HG03354 (cell line): ENCODE measurements at regions not wholly inside any gene's neighbourhood (a gene's known extent, or its start where the extent isn't known, plus 50 kb on each side); places are given as distances from the start of the nearest gene placed in this dataset.

ENCODE experiments used
- ATAC-seq: cut with Tn5 transposase; IDR thresholded peaks from one replicate; pipeline ENCODE4 v1.9.1; 2021; ENCODE audit warnings: mild to moderate bottlenecking; ENCODE audit not compliant: unreplicated experiment, poor library complexity, severe bottlenecking

DNA sequence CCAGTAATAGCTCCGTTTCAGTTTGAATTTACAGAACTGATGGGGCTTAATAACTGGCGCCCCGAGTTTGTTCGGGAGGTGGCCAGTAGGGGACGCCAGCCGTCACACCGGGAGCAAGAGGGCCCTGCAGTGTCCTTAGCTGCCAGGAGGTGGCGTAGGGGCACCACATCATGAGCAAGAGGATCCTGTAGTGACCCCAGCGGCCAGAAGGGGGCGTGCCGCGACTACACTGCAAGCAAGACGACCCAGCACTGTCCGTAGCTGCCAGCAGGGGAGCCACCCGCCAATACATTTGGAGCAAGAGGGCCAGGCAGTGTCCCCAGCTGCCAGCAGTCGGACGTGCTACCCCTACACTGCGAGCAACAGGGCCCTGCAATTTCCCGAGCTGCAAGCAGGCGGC is 663.7 kb upstream of the B3GAT1 start:
- ATAC-seq: peak; percentile 81

DNA sequence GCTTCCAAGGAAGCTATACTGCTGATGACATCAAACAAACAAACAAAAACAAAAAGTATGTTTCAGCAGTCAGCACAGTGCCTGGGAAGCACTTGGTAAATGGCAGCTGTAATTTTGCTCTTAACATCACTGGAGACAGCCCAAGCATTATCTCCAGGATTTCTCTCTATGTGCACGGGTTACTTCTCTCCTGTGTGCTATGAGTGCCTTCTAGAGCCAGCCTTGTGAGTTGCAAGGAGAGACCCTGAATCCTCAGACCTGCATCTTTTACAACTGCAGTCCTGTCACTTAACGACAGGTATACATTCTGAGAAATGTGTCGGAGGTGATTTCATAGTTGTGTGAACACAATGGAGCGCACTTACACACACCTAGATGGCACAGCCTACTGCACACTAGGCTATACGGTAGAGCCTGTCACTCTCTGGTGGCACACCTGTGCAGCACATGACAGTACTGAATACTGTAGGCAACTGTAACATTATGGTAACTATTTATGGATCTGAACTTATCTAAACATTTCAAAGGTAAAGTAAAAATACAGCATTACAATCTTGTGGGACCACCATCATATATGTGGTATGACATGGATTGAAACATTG is 662.5 kb upstream of the B3GAT1 start:
- no peak for ATAC-seq

DNA sequence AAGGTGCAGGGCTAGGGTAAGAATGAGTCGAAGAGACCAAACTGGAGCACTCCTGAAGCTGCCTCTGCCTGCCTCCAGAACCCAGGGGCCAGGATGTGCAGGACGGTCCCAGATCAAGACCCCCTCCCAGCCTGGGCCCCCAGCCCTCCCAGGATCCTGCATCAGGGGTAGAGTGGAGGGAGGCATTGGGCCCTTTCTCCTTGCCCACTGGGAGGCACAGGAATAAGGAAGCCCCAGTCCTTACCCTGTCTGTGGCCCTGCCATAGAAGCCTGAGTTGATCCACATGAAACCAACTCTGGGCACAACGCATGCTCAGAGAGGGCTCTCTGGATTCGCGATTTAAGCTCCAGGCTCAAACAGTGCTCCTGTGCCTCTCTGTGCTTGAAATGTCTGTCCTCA is 661.8 kb upstream of the B3GAT1 start:
- ATAC-seq: no peak

DNA sequence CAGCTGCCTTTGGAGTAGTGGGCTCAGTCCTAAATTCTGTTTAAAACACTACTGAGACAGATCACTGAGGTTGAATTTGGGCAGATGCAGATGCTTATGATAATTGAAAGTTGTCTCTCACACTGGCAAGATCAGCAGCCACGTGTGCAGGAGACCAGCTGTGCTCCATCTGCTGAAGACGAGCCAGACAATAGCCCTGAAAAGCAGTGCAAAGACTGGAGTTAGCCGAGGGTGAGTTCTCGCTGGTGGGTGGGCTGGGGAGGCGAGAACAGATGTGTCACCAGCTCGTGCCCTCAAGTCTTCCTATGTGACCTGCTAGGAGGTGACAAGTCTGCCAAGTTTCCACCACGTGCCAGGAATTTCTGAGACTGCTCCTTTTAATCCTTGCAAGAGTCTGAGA is 661.3 kb upstream of the B3GAT1 start:
- no peak for ATAC-seq

DNA sequence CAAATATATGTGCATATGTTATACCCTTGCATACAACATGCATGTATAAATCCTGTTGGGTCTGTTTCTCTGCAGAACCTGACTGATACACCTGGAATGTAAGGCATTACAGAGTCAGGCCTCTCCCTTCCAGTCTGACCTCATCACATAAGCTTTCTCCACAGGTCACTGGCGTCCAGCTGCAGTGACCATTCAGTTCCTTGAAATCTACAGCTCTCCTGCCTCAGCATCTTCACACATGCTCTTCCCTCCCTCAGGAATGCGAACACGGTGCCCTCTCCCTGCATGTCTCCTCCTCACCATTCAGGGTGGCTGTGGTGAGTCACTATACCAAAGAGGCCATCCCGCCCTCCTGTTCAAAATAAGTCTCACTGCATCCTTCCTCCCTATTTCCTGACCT is 657.8 kb upstream of the B3GAT1 start:
- no peak for ATAC-seq

DNA sequence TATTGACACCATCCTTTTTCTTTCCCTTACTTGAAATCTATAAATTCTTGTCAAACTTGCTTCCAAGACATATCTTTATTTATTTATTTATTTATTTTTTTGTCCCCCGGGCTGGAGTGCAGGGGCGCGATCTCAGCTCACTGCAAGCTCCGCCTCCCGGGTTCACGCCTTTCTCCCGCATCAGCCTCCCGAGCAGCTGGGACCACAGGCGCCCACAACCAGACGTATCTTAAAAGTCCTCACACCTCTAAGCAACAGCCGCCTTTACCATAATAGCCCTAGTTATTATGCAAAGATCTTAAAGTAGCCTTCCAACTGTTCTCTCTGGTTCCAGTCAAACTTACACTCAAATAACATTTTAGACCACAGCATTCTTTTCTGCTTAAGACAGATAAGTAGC is 657.0 kb upstream of the B3GAT1 start:
- ATAC-seq: no peak

DNA sequence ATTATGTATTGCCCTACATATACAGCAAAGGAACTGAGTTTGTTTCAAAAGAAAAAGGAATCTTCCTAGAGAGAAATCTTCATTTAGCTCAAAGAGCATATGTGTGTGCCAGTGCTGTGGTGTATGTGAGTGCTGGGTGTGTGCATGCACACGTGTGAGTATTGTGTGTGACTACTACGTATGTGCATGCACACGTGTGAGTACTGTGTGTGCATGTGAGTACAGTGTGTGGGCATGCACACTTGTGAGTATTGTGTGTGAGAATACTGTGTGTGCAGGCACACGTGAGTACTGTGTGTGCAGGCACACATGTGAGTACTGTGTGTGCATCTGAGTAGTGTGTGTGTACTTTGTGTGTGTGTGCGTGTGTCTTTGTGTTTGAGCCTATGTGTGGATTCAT is 651.0 kb upstream of the B3GAT1 start:
- no peak for ATAC-seq

DNA sequence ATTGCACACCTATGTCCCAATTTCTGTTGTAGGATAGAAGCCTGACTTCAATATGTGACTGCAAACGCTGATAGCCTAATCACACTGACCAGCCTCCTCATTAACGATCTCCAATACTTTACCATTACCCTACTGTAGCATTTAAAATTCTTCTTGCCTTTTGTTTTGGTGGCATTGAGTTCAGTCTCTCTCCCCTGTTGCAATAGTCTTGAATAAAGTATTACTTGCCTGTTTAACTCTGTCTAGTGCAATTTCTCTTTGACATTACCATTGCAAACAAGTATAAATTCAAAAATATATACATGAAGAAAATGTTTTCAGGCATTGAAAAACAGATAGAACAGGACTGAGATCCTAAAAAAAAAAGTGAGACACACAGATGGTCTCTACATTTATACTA is 649.1 kb upstream of the B3GAT1 start:
- no peak for ATAC-seq

DNA sequence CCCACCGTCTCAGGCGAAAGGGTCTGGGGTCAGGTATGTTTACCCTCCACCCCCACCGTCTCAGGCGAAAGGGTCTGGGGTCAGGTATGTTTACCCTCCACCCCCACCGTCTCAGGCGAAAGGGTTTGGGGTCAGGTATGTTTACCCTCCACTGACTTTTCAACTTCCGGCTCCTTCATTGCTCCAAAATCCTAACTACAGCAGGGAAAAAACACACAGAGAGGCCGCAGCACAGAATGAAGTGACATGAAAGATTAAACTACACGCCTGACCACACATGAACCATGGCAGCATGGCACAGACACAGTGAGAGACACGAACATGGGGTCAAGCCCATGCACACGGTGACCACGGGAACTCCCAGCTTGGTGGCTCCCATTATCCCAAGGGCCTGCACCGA is 634.9 kb upstream of the B3GAT1 start:
- ATAC-seq: no peak

DNA sequence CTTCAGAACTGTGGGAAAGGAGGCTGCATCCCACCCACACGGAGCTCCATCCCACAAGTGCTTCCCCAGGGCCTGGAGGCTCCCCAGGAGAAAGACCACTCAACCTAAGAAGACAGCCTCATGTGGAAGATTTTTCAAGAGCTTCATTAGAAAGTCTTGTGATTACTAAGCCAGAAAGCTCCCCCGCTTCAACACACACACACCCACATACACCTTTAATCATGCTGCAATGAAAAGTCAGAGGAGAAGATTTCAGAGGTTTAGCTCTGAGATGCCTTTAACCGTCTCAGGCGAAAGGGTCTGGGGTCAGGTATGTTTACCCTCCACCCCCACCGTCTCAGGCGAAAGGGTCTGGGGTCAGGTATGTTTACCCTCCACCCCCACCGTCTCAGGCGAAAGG is 634.5 kb upstream of the B3GAT1 start:
- no peak for ATAC-seq

DNA sequence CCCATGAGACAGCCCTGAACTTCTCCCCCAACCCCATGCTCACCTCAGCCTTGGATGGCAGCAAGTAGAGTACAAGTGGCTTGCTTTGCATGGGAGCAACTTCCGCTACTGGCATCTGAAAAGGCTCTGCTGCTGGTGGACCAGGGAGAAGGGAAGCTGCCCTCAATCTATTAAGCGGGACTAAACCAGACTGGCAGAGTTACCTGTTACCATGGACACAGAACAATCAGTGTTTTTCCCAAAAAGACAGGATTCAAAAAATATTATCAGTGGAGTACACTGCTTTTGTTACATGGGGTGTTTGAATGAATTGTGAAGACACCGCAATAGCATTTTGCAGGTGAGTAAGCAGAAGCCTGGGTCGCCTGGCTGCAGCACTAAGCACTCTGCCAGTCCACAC is 631.4 kb upstream of the B3GAT1 start:
- ATAC-seq: no peak

DNA sequence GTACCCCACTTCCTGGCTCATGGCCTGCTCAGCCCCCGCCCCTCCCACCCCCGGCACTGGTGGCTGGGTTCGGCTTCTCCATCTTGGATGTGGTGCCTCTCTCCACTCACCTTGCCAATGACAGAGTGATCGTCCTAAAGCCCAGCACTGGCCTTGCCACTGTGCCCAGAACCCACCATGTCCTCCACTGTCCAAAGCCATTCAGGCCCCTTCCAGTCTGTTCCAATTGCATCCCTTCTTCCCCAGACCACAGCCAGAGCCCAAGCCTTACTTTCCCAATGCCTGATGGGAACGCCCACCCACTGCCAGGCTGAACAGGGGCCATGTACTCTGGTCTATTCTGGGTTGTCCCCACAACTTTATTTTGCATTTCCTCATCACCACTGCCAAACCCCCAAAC is 625.8 kb upstream of the B3GAT1 start:
- no peak for ATAC-seq

DNA sequence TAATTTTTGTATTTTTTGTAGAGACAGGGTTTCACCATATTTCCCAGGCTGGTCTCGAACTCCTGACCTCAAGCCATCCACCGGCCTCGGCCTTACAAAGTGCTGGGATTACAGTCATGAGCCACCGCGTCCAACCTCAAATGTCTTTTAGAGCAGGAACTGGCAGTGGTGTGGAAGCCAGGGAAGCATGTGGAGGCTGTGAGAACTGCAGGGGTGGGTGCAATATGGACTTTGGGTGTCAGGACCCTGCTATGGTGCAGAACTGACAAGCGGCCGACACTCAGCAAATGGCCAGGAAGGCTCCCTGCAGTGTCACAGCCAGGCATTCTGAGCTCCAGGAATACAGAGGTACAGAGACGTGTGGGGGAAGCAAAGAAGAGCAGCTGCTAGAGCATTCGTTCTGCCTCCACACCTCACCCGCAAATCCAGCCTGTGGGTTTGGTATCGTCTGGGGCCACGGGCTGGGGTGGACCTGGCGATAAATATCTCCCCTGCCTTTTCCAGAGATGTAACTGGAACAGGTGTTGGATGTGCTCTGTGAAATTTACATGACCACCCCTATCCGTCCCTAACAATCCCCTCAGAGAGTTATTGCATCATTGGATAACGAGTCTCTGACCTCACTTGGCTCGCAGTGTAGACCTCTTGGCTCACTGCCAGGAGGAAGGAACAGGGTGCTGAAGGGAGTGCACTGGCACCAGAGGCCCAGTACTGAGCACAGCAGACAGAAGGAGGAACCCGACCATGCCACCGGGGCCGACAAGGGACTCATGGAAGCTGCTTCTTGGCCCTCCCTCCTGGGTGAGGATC is 624.7 kb upstream of the B3GAT1 start:
- no peak for ATAC-seq

DNA sequence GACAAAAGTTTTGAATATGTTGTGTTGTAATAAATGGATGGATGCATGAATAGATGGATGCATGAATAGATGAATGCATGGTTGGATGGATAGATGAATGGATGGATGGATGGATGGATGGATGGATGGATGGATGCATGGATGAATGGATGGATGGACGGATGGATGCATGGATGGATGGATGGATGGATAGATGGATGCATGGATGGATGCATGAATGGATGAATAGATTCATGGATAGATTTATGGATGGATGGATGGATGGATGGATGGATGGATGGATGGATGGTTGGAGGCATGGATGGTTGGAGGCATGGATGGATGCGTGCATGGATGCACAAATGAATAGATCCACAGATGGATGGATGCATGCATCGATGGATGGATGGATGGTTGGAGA is 623.2 kb upstream of the B3GAT1 start:
- ATAC-seq: no peak

DNA sequence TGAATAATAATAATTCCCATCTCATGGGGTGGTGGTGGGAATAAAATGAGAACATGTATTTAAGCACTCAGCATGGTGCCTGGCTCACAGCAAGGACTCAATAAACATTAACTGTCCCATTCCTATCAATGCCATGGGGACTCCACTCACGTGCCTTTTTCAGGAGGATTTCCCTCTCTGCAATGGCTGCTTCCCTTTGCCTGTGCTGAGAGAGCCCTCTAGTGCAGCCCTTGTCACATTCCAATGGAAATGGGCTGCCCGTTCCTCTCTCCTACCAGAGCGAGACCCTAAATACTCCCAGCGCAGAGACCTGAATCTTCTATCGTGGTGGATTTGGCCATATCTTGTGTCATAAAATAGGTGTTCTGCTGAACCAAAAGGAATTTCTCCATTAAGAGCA is 621.5 kb upstream of the B3GAT1 start:
- no peak for ATAC-seq

DNA sequence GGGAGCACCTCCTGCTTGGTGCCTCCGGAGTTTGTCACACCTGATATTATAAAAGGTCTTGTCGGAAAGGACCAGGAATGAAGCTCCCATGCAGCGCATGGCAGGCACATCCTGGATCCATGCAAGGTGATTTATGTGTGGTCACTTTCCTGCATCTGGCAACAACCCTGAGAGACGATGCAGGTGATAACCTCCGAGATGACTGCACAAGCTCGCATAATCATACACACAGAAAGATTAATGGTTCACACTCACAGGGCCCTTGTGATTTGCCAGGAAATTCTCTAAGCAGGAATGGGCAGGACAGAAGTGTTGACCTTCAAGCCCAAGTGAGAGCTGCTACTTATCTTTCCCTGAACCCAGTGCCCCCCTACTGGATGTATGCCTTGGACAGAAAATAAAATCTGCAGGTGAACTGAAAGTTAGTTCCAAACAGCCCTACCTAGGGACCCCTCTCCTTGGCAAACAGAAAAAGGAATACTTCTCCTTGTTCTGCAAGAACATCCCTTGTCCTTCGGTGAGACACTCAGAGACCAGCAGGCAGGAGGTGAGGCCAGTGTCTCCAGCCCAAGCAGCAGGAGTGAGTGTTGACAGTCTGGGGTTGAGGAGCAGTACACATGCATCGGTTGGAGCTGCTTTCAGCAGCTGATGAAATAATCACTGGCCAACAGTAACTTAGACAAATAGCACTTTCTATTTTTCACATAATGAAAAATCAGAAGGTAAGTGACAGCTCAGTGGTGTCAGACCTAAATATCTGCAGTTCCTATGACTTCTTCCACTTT is 619.4 kb upstream of the B3GAT1 start:
- ATAC-seq: no peak

DNA sequence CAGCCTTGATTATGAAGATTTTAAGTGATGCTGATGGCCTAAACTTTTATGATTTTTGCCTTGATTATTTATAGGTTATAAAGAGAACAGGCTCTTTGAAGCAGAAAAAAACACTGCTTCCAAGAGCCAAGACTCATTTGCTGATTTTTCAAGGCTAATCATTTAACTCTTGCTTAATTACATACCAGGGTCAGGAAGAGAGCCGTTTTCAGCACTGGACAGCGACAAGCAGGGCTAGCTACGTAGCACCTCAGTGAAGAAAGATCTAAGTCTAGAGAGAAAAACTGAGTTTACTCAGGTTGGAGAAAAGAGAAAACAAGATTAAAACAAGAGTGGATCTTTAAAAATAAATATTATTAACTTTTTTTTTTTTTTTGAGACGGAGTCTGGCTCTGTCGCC is 615.4 kb upstream of the B3GAT1 start:
- no peak for ATAC-seq

DNA sequence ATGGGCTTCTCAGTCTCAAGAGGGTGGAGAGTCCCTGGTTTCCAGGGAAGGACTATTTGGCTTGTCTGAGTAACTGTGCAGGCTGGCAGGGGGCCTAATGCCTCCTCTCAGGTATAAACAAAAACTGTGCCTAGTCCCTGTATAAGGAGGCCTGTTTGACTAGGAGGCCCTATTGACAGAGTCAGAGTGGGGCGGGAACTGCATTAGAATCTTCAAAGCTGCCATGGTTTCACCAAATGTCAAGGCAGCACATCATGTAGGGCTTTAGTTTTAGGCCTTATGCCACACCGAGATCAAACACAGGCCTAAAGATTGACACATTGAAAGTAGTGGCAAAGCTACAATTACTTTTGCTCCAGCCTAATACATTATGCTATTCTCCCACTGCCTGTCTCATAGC is 611.5 kb upstream of the B3GAT1 start:
- no peak for ATAC-seq

DNA sequence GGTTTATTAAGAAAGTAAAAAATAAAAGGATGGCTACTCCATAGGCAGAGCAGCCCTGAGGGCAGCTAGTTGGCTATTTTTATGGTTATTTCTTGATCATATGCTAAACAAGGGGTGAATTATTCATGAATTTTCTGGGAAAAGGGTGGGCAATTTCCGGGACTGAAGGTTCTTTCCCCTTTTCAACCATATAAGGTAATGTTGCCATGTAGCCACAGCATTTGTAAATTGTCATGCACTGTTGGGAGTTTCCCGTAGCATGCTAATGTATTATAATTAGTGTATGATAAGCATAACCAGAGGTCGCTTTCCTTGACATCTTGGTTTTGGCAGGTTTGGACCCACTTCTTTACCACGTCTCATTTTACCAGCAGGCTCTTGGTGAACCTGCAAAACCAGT is 610.4 kb upstream of the B3GAT1 start:
- ATAC-seq: no peak

DNA sequence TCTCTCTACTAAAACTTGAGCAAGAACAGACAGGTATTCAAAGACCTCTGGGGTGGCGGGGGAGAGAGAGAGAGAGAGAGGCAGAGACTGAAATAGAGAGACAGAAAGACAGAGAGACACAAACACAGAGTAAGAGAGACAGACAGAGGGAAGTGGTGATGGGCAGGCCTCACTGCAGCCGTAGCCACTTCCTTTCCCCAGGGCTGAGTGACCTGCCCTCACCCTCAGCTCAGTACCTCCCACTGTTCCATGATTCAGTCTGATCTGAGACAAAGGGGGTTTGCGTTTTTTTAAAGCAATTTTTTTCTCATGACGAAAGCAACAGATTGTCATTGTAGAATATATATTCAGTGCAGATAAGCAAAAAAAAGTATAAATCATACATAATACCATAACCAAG is 607.9 kb upstream of the B3GAT1 start:
- ATAC-seq: no peak

DNA sequence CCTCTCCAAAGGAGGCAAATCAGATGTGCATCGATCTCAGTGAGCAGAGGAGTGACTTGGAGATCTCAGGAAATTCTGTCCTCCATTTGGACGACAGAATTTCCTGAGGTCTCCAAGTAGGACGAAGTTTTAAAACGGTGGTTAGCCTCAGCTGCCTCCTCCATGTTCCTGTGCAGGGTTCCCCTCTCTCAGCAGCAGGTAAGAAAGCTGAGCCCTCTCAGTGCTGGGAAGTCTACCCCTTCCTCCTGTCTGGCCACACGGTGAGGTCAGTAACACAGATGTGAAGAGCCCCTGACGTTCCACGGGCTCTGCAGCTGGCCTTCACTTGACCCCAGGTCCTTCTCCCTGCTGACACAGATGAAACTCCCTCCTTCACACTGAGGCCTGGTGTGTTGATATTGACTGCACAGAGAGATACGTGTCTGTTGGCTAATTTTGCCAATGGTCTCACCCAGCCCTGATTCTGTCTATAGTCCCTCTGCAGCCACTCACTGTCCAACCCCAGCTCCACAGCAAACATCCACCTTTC is 607.4 kb upstream of the B3GAT1 start:
- ATAC-seq: no peak
